ENCODE measurements at regions not wholly inside any gene's neighbourhood (a gene's known extent, or its start where the extent isn't known, plus 50 kb on each side); places are given as distances from the start of the nearest gene placed in this dataset.

DNA sequence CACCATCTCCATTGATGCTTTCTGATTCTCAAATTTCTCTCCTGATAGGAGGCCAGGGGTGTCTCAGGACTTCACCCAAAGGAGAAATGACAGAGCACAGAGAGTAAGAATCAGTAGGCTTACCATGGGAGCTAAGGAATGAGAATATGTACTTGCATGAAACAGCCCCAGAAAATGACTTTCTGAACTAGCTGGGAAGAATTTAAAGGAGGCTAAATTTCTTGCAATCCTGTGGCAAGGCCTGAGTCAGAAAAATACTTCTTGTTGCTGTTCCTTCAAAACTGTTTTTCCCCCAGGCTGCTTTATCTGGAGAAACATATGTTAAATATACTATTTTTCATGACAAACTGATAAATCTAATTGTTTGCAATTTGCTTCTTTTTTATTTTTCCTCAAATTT, 53.4 kb upstream of the FBXL7 start:
- H3K27ac ChIP-seq (ENCODE audit: control insufficient read depth, insufficient read depth), result no peak overlapping the region
- H3K4me2 ChIP-seq (ENCODE audit: control insufficient read depth, insufficient read depth), result no peak overlapping the region
- no peaks in the 10 kb centered on the region for H3K27me3 ChIP-seq (replicated peaks in 1 of 2; ENCODE audit: control insufficient read depth in 2 of 2, insufficient read depth in 2 of 2, low read length in 1 of 2)
- ChIA-PET SMC1A (ENCODE audit: uncharacterized antibody, unreplicated experiment) (interaction anchor here (1.4 kb wide), 1 partner anchor 11 kb away, joined by 3 read pairs; no protein-coding TSS in a partner anchor), POLR2A (no interaction called here), CTCF (no interaction called here), RAD21 (ENCODE audit: unreplicated experiment) (no interaction called here)
- no peak overlapping the region for H3K9ac ChIP-seq (ENCODE audit: control insufficient read depth, insufficient read depth, low read length)
- H2AFZ ChIP-seq (ENCODE audit: control insufficient read depth, low read depth, low read length), result no peak overlapping the region
- no peak for TF ChIP-seq SPI1 (IDR thresholded peaks at IDR 0.05; ENCODE audit: borderline replicate concordance, insufficient read depth, low read depth, low read length)
- no peak for TF ChIP-seq ZNF217 (IDR thresholded peaks at IDR 0.05)
- TF ChIP-seq MTA3 (IDR thresholded peaks at IDR 0.05; ENCODE audit: borderline replicate concordance, low read length), result no peak
- no peak for TF ChIP-seq IKZF1 (conservative IDR thresholded peaks at IDR 0.05)
- TF ChIP-seq, protein P1, sequence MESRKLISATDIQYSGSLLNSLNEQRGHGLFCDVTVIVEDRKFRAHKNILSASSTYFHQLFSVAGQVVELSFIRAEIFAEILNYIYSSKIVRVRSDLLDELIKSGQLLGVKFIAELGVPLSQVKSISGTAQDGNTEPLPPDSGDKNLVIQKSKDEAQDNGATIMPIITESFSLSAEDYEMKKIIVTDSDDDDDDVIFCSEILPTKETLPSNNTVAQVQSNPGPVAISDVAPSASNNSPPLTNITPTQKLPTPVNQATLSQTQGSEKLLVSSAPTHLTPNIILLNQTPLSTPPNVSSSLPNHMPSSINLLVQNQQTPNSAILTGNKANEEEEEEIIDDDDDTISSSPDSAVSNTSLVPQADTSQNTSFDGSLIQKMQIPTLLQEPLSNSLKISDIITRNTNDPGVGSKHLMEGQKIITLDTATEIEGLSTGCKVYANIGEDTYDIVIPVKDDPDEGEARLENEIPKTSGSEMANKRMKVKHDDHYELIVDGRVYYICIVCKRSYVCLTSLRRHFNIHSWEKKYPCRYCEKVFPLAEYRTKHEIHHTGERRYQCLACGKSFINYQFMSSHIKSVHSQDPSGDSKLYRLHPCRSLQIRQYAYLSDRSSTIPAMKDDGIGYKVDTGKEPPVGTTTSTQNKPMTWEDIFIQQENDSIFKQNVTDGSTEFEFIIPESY (IDR thresholded peaks at IDR 0.05), result no peak
- no peak for TF ChIP-seq BCL3 (IDR thresholded peaks at IDR 0.05; ENCODE audit: borderline replicate concordance, insufficient read depth, low read depth, low read length, poor library complexity, severe bottlenecking)
- TF ChIP-seq, protein P2, sequence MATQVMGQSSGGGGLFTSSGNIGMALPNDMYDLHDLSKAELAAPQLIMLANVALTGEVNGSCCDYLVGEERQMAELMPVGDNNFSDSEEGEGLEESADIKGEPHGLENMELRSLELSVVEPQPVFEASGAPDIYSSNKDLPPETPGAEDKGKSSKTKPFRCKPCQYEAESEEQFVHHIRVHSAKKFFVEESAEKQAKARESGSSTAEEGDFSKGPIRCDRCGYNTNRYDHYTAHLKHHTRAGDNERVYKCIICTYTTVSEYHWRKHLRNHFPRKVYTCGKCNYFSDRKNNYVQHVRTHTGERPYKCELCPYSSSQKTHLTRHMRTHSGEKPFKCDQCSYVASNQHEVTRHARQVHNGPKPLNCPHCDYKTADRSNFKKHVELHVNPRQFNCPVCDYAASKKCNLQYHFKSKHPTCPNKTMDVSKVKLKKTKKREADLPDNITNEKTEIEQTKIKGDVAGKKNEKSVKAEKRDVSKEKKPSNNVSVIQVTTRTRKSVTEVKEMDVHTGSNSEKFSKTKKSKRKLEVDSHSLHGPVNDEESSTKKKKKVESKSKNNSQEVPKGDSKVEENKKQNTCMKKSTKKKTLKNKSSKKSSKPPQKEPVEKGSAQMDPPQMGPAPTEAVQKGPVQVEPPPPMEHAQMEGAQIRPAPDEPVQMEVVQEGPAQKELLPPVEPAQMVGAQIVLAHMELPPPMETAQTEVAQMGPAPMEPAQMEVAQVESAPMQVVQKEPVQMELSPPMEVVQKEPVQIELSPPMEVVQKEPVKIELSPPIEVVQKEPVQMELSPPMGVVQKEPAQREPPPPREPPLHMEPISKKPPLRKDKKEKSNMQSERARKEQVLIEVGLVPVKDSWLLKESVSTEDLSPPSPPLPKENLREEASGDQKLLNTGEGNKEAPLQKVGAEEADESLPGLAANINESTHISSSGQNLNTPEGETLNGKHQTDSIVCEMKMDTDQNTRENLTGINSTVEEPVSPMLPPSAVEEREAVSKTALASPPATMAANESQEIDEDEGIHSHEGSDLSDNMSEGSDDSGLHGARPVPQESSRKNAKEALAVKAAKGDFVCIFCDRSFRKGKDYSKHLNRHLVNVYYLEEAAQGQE (IDR thresholded peaks at IDR 0.05; ENCODE audit: low read depth, low read length), result no peak
- no peak for TF ChIP-seq NBN (IDR thresholded peaks at IDR 0.05)
- TF ChIP-seq DPF2 (IDR thresholded peaks at IDR 0.05), result no peak
- TF ChIP-seq, protein P3, sequence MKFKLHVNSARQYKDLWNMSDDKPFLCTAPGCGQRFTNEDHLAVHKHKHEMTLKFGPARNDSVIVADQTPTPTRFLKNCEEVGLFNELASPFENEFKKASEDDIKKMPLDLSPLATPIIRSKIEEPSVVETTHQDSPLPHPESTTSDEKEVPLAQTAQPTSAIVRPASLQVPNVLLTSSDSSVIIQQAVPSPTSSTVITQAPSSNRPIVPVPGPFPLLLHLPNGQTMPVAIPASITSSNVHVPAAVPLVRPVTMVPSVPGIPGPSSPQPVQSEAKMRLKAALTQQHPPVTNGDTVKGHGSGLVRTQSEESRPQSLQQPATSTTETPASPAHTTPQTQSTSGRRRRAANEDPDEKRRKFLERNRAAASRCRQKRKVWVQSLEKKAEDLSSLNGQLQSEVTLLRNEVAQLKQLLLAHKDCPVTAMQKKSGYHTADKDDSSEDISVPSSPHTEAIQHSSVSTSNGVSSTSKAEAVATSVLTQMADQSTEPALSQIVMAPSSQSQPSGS (IDR thresholded peaks at IDR 0.05; ENCODE audit: low read length), result no peak
- no peak for TF ChIP-seq BACH1 (IDR thresholded peaks at IDR 0.05; ENCODE audit: borderline replicate concordance)
- no peak for TF ChIP-seq IRF4 (IDR thresholded peaks at IDR 0.05; ENCODE audit: low read depth, low read length)
- no peak for TF ChIP-seq NRF1 (conservative IDR thresholded peaks at IDR 0.05; ENCODE audit: low read depth, low read length)
- no peak for TF ChIP-seq FOXM1 (IDR thresholded peaks at IDR 0.05; ENCODE audit: low read depth, low read length)
- no peaks in the 10 kb centered on the region for H3K9me3 ChIP-seq (replicated peaks; ENCODE audit: control insufficient read depth, insufficient read depth, low read length)
- no peaks in the 10 kb centered on the region for H4K20me1 ChIP-seq (ENCODE audit: control insufficient read depth, insufficient read depth)
- ATAC-seq (no peak), FAIRE-seq (no peak), DNase-seq (ENCODE audit: low read depth, low spot score) (no peak)
- intact Hi-C loops (cut with micrococcal nuclease; ENCODE audit: unreplicated experiment) (no loop called here), in situ Hi-C loops (cut with MboI) (no loop called here)
- no peaks in the 10 kb centered on the region for H3K4me1 ChIP-seq (ENCODE audit: control insufficient read depth, insufficient read depth, low read length)
- no peak overlapping the region for H3K4me3 ChIP-seq
- H3K79me2 ChIP-seq (ENCODE audit: control insufficient read depth, insufficient read depth, low read length), result no peaks in the 10 kb centered on the region
- BruUV-seq (replicated peaks), result no TSS peak
- H3K36me3 ChIP-seq (ENCODE audit: control insufficient read depth in 2 of 2, insufficient read depth in 2 of 2, low read length in 1 of 2), result no peaks in the 10 kb centered on the region
